NCI-H1092 (cell line): ENCODE measurements at regions not wholly inside any gene's neighbourhood (a gene's known extent, or its start where the extent isn't known, plus 50 kb on each side); places are given as distances from the start of the nearest gene placed in this dataset.

Source experiments
- DNase-seq: peaks from one replicate; lab custom pipeline; 2025; lab: John Stamatoyannopoulos, UW

DNA sequence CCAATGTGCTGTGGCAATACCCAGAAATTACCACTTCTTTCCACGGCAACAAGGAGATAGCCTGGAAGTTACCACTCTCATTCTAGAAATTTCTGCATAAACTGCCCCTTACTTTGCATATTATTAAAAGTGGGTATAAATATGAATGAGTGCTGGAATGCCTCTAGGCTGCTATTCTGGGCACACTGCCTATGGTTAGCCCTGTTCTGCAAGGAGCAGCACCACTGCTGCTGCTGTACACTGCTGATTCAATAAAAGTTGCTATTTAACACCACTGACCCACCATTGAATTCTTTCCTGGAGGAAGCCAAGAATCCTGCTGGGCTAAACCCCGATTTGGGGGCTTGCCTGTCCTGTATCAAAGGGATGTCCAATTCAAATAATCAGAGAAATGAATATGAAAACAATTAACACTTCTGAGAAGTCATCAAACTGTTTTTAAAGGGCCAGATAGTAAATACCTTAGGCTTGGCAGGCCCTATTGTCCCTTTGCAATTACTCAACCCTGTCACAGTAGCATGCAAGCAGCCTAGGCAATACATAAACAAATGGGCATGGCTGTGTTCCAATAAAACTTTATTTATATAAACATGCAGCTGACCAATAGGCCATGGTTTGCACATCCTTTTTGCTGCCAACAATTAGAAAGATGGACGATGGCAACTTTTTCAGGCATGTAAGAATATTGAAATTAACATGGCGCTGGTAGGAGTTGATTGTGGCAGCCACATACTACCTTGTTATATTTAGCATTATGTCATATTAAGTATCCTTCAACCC, 369.4 kb upstream of the B3GALT2 start:
- DNase-seq: no peak

- no peak for DNase-seq
Measured at GRCh38 chr1:193553564-193553963, 367.2 kb upstream of the B3GALT2 start.

DNA sequence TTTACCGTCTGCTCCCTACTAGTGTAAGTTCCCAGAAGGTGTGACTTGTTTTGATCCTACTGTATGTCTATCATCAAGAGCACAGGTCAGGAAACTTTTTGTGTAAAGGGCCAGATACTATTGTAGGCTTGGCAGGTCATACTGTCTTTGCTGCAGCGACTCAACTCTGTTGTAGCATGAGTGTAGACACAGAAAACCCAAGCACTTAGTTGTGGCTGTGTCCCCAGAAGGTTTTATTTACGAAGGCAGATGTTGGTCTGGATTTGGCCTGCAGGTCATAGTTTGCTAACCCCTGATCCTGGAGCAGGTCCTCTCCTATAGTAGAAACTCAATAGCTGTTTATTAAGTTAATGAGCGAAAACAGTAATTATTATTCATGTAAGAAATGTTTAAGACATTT, 365.9 kb upstream of the B3GALT2 start:
- no peak for DNase-seq

GRCh38 chr1:193549081-193549480, 362.7 kb upstream of the B3GALT2 start:
- DNase-seq: no peak

DNA sequence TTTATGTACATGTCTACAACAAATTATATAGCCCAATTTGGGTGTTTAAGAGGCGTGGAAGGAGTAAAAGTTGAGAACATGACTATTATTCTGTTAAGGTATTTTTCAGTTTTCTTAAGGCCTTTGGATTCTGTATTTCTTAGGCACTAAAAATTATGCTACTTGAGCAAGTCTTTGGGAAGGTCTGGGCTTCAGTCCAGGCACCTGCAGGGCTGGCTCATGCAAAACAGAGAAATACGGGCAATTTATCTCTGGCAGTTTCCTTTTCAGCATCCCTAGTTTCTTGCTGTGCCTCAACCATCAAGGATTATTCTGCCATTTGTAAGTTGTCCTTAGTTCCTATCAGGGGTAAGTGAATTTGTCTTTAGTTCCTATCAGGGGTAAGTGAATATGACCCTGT, 358.8 kb upstream of the B3GALT2 start:
- DNase-seq: no peak

- DNase-seq: no peak
Measured at GRCh38 chr1:193543259-193543658, 356.8 kb upstream of the B3GALT2 start.

DNA sequence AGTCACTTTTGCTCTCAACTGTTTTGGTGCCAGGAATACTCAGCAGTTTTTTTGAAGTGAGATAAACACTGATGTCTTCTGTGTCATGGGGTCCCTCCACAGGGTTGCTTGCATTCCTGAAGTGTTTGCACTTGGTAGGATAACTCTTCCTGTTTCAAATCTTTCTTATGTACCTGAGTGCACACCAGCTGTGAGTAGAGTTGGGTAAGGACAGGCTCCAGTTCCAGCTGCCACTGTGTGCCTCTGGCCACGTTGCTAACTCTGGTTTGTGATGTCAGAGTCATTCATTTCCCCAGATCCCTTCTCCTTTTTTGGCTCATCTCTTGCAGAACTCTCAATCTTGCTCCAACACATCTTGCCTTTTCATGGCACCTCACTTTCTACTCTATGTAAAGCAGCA, 356.3 kb upstream of the B3GALT2 start:
- no peak for DNase-seq

DNA sequence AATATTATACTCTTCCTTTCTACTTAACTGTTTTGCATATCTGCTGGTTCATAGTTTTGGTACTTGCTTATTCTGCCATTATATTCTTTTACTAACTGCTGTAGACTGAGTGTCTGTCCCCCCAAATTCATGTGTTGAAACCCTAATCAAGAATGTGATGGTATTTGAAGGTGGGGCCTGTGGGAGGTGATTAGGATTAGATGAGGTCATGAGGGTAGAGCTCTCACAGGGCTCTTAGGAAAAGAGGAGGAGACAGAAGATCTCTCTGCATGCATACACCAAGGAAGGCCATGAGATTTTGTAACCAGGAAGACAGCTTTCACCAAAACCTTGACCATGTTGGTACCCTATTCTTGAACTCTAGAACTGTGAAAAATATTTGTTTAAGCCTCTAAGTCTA, 354.1 kb upstream of the B3GALT2 start:
- no peak for DNase-seq

DNA sequence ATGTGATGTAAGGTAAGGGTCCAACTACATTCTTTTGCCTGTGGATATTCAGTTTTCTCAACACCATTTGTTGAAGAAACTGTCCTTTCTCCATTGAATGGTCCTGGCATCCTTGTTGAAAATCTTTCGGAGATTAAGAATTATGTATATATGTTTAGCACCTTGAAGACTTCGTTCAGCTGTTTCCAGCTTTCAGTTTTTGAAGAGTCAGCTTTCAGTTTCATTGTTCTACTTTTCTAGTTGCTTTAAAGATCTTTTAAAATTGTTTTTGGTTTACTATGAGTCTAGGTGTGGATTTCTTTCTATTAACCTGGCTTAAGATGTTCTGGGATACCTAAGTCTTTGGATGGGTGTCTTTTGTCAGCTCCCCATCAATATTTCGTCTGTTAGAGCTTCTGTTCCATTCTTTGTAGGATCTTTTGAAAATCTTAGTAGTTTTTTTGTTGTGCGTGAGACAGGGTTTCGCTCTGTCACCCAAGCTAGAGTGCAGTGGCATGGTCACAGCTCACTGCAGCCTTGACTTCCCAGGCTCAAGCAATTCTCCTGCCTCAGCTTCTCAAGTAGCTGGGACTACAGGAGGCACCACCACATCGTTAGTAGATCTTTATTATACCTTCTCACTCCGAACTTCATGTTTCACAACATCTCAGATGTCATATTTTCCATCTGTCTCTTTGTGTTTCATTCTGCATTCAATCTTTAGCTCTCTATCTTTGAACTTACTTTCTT, 353.5 kb upstream of the B3GALT2 start:
- no peak for DNase-seq

GRCh38 chr1:193538680-193539079, 352.3 kb upstream of the B3GALT2 start:
- DNase-seq: no peak

DNA sequence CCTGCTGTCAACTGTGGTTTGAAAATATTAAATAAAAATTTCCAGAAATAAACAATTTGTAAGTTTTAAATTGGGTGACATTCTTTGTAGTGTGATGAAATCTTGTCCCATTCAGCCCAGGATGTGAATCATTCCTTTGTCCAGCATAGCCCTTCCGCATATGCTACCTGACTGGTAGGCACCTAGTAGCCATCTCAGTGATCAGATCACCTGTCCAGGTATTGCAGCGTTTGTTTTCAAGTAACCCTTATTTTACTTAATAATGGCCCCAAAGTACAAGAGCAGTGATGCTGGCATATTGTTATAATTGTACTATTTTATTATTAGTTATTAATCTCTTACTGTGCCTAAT, 351.6 kb upstream of the B3GALT2 start:
- DNase-seq: no peak

DNA sequence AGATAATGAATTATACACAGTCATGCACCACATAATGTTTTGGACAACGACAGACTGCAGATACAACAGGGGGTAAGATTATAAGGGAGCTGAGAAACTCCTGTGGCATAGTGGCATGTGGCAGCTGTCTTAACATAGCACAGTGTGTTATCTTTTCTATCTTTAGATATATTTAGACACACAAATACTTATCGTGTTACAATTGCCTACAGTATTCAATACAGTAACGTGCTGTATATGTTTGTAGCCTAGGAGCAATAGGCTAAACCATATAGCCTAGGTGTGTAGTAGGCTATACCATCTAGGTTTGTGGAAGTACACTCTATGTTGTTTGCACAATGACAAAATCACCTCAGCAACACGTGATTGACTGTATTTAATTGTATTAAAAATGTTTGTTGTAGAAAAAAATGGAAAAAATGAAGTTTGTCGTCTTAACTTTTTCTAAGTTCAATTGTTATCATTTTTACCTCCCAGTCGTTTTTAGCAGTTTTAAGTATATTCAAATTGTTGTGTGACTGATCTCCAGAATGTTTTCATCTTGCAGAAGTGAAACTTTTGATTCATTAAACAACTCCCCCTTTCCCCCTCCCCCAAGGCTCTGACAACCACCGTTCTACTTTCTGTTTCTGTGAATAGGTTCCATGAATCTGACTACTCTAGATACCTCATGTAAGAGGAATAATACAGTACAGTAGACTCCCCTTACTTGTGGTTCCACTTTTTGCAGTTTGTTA, 351.0 kb upstream of the B3GALT2 start:
- DNase-seq: no peak

GRCh38 chr1:193533853-193534252, 347.4 kb upstream of the B3GALT2 start:
- DNase-seq: no peak

DNA sequence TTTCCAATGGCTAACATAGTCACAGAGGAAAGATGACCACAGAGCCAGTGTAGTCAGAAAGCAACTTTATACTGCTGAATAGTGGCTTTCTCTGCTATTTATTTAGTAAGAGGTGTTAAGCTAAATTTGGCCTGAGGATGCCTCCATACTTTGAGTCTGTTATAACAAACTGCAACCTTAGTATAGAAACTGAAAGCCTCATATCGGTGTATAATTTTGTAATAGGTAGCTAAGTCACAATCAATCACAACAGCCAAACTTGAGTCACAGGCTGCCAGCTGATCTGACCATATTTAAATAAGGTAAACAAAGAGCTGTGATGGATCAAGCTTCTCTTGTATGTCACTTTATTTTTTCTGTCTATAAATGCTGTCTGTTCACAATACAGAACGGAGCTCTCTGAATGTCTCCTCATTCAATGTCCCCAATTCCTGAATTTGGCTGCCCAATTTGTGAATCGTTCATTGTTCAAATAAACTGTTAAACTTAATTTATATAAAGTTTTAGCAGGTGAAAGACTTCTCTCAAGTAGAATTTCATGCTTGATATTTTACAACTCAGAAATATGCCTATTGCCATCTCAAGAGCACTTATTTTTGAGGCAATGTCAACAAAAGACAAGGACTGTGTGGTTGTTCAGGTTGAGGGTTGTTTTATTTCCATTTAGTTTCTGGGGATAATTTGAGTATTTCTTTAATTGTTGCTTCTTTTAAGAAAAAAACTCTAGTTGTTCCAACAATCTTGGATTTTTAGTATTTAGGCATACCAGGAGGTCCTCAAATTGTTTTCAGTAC, 339.7 kb upstream of the B3GALT2 start:
- DNase-seq: no peak

DNA sequence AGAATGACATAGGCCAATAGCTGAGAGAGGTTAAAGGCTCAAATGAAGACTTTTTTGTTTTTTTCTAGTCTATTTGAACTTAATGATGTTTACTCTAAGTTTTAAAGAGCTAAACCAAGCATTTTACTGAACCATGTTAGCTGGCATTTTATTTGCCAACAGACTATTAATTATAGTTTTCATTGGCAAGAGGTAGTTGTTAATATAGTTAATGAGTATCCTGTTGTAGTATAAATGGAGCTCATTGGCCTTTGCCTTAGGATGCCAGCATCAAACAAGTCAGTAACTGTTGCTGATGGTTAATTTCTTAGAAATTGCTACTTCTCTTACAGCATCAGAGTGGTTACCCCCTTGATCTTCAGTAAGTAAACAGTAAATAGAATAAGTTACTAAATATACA, 339.0 kb upstream of the B3GALT2 start:
- DNase-seq: no peak

GRCh38 chr1:193524616-193525015, 338.2 kb upstream of the B3GALT2 start:
- DNase-seq: no peak

GRCh38 chr1:193524021-193524420, 337.6 kb upstream of the B3GALT2 start:
- DNase-seq: no peak

DNA sequence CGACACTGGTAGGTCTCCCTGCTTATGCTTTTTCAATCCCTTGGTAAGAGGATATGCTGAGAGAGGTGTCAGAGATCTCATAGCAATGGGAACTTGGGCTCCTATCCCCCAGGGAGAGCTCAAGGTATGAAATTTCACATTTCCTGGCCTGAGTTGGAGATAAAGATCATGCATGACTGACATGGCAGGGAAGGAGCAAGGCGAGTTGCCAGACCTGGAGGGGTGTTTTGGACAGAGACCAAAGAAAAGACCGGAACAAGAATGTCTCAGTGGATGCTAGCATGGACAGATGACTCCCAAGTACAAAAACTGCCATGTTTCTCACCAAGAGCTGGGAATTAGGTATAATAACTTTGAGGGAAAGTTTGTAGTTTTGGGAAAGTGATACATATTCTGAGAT, 334.1 kb upstream of the B3GALT2 start:
- DNase-seq: no peak

- DNase-seq: no peak
Measured at GRCh38 chr1:193519922-193520321, 333.5 kb upstream of the B3GALT2 start.

DNA sequence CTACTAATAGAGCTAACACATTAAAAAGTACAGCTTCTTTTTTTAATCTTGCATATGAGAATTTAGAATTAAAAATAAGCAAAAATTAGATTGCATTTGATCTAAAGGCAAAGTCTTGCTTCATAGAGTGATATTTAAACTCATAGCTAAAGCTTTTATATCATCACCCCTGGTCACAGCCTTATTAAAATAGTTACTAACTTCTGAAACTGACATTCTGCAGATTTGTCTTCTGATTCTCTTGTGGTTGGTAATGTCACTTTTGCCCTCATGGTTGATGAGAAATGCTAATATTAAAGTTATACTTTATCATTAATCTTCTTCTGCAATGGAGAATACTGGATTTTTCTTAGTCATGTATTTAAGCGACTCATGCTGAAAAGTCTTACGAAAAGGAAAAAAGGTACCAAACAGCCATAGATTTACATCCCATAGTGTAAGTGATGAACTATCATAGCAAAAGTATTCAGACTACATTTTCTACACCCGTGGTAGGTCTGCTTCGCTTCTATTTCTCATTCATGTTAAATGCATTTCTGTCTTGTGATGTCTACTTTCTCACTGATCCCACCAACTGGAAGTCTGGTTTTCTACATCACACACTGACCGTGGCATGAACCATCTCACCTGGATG, 330.5 kb upstream of the B3GALT2 start:
- no peak for DNase-seq

- DNase-seq: no peak
Measured at GRCh38 chr1:193514397-193514796, 328.0 kb upstream of the B3GALT2 start.

- DNase-seq: no peak
Measured at GRCh38 chr1:193513032-193513431, 326.6 kb upstream of the B3GALT2 start.
